SU-DHL-6 (cell line): ENCODE measurements at regions not wholly inside any gene's neighbourhood (a gene's known extent, or its start where the extent isn't known, plus 50 kb on each side); places are given as distances from the start of the nearest gene placed in this dataset.

Experiments used
- H2AFZ ChIP-seq: fragments of 200-600 bp; sonication (generic); 2 replicates; pipeline ENCODE4 v1.6.1; 2014; ENCODE audit warnings: low read depth, mild to moderate bottlenecking, moderate library complexity, mixed read lengths, antibody characterized with exemption, low read length; ENCODE audit not compliant: severe bottlenecking
- H3F3A ChIP-seq: fragments of 200-600 bp; shearing (Covaris generic); 2 replicates; pipeline ENCODE4 v1.6.0; 2016; ENCODE audit warnings: antibody characterized with exemption, mild to moderate bottlenecking; ENCODE audit not compliant: insufficient read depth
- H3K27ac ChIP-seq: fragments of 200-600 bp; sonication (generic); 2 replicates; pipeline ENCODE4 v1.5.1; 2016; ENCODE audit warnings: low read depth, mild to moderate bottlenecking, low read length, moderate library complexity, mixed read lengths
- H3K27me3 ChIP-seq: fragments of 200-600 bp; sonication (generic), shearing (Covaris generic); 2 replicates; pipeline ENCODE4 v1.6.0; 2014; ENCODE audit warnings: mild to moderate bottlenecking, low read length
- H3K36me3 ChIP-seq: fragments of 200-600 bp; sonication (generic); 2 replicates; pipeline ENCODE4 v1.6.1; 2014; ENCODE audit warnings: mild to moderate bottlenecking, low read length, mixed read lengths
- H3K4me2 ChIP-seq: fragments of 300-600, 200-600 bp; shearing (Covaris generic), sonication (generic); 2 replicates; pipeline ENCODE4 v1.6.0; 2014; ENCODE audit warnings: low read length, low read depth, mild to moderate bottlenecking; ENCODE audit not compliant: poor library complexity, severe bottlenecking
- H3K4me3 ChIP-seq: fragments of 200-600 bp; sonication (generic); 2 replicates; pipeline ENCODE4 v1.5.1; 2014; ENCODE audit warnings: antibody characterized with exemption, low read length, mild to moderate bottlenecking, mixed read lengths; ENCODE audit not compliant: insufficient read depth, poor library complexity, severe bottlenecking
- H3K79me2 ChIP-seq: fragments of 200-600 bp; sonication (generic); 2 replicates; pipeline ENCODE4 v1.6.1; 2014; ENCODE audit warnings: mild to moderate bottlenecking, low read length, moderate library complexity; ENCODE audit not compliant: insufficient read depth
- H3K9ac ChIP-seq: fragments of 200-600 bp; sonication (generic); 2 replicates; pipeline ENCODE4 v1.7.0; 2014; ENCODE audit warnings: mild to moderate bottlenecking, low read length
- H3K9me2 ChIP-seq: fragments of 200-600 bp; sonication (generic); replicated peaks from 2 replicates; pipeline ENCODE4 v1.6.1; 2014; ENCODE audit warnings: low read length; ENCODE audit not compliant: insufficient read depth
- H3K9me3 ChIP-seq: fragments of 200-600 bp; sonication (generic); 2 replicates; pipeline ENCODE4 v1.6.1; 2014; ENCODE audit warnings: low read length, mixed read lengths; ENCODE audit not compliant: insufficient read depth
- H4K20me1 ChIP-seq: fragments of 200-600 bp; sonication (generic); 2 replicates; pipeline ENCODE4 v1.6.1; 2014; ENCODE audit warnings: low read depth, mild to moderate bottlenecking, antibody characterized with exemption, low read length, moderate library complexity, mixed read lengths
- CTCF ChIP-seq: fragments of 200-600 bp; sonication (generic); IDR thresholded peaks from one replicate; pipeline ENCODE4 v1.5.1; 2017; ENCODE audit warnings: antibody characterized with exemption, mild to moderate bottlenecking, low read length, moderate library complexity; ENCODE audit not compliant: insufficient read depth, poor library complexity, severe bottlenecking
- EZH2phosphoT487 ChIP-seq: fragments of 200-600 bp; sonication (generic), shearing (Covaris generic); conservative IDR thresholded peaks from 2 replicates; pipeline ENCODE4 v1.6.1; 2018; ENCODE audit warnings: mild to moderate bottlenecking, antibody characterized with exemption, low read length, moderate library complexity, mixed read lengths

- H3K4me3 ChIP-seq = no peak overlapping the region
- H3K27me3 ChIP-seq = no peaks in the 10 kb centered on the region
- H3K36me3 ChIP-seq = no peaks in the 10 kb centered on the region
- H2AFZ ChIP-seq = no peak overlapping the region
- H3K27ac ChIP-seq = no peak overlapping the region
- H3K79me2 ChIP-seq = no peaks in the 10 kb centered on the region
- H3K4me2 ChIP-seq = no peak overlapping the region
- H3F3A ChIP-seq = no peaks in the 10 kb centered on the region
- TF ChIP-seq EZH2phosphoT487 (no peak), CTCF (no peak)
- H4K20me1 ChIP-seq = no peaks in the 10 kb centered on the region
- no peaks in the 10 kb centered on the region for H3K9me3 ChIP-seq
- no peak overlapping the region for H3K9ac ChIP-seq
- H3K9me2 ChIP-seq = no peaks in the 10 kb centered on the region
These were observed 1242.9 kb downstream of the C4orf33 start for GRCh38 chr4:130338851-130339250.

GRCh38 chr4:130349745-130350144 lies 1253.8 kb downstream of the C4orf33 start:
- Histone ChIP-seq H4K20me1 (no peaks in the 10 kb centered on the region), H3K27ac (no peak overlapping the region), H3K4me2 (no peak overlapping the region), H3K9me3 (no peaks in the 10 kb centered on the region), H3K4me3 (no peak overlapping the region), H3K27me3 (no peaks in the 10 kb centered on the region), H3K36me3 (no peaks in the 10 kb centered on the region), H3K9me2 (no peaks in the 10 kb centered on the region), H3K79me2 (no peaks in the 10 kb centered on the region), H3K9ac (no peak overlapping the region), H3F3A (no peaks in the 10 kb centered on the region), H2AFZ (no peak overlapping the region)
- TF ChIP-seq EZH2phosphoT487 (no peak), CTCF (no peak)

- no peak for TF ChIP-seq EZH2phosphoT487
- no peak for TF ChIP-seq CTCF
- Histone ChIP-seq H3K36me3 (no peaks in the 10 kb centered on the region), H3K4me3 (no peak overlapping the region), H2AFZ (no peak overlapping the region), H4K20me1 (no peaks in the 10 kb centered on the region), H3F3A (no peaks in the 10 kb centered on the region), H3K9ac (no peak overlapping the region), H3K79me2 (no peaks in the 10 kb centered on the region), H3K27ac (no peak overlapping the region), H3K4me2 (no peak overlapping the region), H3K9me3 (no peaks in the 10 kb centered on the region), H3K9me2 (no peaks in the 10 kb centered on the region), H3K27me3 (no peaks in the 10 kb centered on the region)
These were observed 1260.9 kb downstream of the C4orf33 start for GRCh38 chr4:130356873-130357272.

- Histone ChIP-seq H3K9me2 (no peaks in the 10 kb centered on the region), H3K27me3 (no peaks in the 10 kb centered on the region), H3K9ac (no peak overlapping the region), H2AFZ (no peak overlapping the region), H3K9me3 (no peaks in the 10 kb centered on the region), H3F3A (no peaks in the 10 kb centered on the region), H3K36me3 (no peaks in the 10 kb centered on the region), H4K20me1 (no peaks in the 10 kb centered on the region), H3K27ac (no peak overlapping the region), H3K4me2 (no peak overlapping the region), H3K79me2 (no peaks in the 10 kb centered on the region), H3K4me3 (no peak overlapping the region)
- no peak for TF ChIP-seq CTCF
- TF ChIP-seq EZH2phosphoT487 = no peak
These were observed 1263.6 kb downstream of the C4orf33 start for GRCh38 chr4:130359542-130359941.
